ENCODE measurements at regions not wholly inside any gene's neighbourhood (a gene's known extent, or its start where the extent isn't known, plus 50 kb on each side); places are given as distances from the start of the nearest gene placed in this dataset.

DNA sequence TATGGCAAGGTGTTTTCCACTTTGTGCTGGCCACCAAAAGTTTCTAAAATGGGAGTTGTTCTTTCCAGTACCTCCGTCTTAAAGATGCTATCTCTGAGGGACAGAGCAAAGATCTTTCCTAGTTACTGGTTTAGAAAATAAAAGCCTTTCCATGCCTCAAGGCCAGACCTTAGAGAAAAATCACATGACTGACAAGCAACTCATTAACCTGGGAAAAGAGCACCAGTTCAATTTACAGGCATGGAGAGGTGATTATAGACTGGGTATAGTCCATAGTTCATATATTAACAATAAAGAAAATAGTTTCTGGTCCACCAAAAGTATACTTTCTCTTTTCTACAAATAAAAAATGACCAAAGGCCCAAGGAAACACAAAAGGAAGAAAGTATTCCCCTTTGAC, 230.7 kb downstream of the TOX3 start:
- no peak for TF ChIP-seq YY1 (IDR thresholded peaks at IDR 0.05; ENCODE audit: low read depth)
- no peak for TF ChIP-seq EGR1 (IDR thresholded peaks at IDR 0.05)

DNA sequence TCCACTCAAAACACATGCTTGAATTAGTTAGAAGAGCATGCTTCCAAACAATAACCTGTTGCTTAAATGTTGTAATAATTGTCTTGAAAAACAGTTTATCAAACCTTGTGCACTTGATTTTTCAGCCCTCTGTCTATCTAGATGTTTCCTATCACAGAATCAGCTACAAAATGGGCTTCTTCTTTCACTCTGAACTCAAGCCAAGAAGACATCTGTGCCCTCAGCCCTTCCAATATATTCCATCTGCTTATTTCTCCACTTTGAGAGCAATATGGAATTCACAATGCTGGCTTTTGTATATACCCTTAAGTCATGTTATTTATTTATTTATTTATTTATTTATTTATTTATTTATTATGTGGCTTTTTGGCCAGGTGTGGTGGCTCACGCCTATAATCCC, 234.2 kb downstream of the TOX3 start:
- TF ChIP-seq EGR1 (IDR thresholded peaks at IDR 0.05) (no peak), EP300 (IDR thresholded peaks at IDR 0.05; ENCODE audit: borderline replicate concordance) (no peak), FOXM1 (IDR thresholded peaks at IDR 0.05; ENCODE audit: borderline replicate concordance, low read depth) (no peak), RAD21 (IDR thresholded peaks at IDR 0.05; ENCODE audit: low read depth) (no peak), ZBTB7A (IDR thresholded peaks at IDR 0.05; ENCODE audit: low read depth) (no peak), CREB1 (IDR thresholded peaks at IDR 0.05; ENCODE audit: low read depth) (no peak), TAF1 (IDR thresholded peaks at IDR 0.05; ENCODE audit: low read depth) (no peak), REST (IDR thresholded peaks at IDR 0.05; ENCODE audit: low read depth) (no peak), NFIC (IDR thresholded peaks at IDR 0.05) (no peak), TCF12 (IDR thresholded peaks at IDR 0.05; ENCODE audit: low read depth) (no peak), USF1 (IDR thresholded peaks at IDR 0.05) (no peak), YY1 (IDR thresholded peaks at IDR 0.05; ENCODE audit: low read depth) (no peak), TEAD4 (IDR thresholded peaks at IDR 0.05) (no peak), CEBPB (IDR thresholded peaks at IDR 0.05) (no peak)
- TF ChIP-seq, protein P1, sequence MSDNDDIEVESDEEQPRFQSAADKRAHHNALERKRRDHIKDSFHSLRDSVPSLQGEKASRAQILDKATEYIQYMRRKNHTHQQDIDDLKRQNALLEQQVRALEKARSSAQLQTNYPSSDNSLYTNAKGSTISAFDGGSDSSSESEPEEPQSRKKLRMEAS (IDR thresholded peaks at IDR 0.05) = no peak

DNA sequence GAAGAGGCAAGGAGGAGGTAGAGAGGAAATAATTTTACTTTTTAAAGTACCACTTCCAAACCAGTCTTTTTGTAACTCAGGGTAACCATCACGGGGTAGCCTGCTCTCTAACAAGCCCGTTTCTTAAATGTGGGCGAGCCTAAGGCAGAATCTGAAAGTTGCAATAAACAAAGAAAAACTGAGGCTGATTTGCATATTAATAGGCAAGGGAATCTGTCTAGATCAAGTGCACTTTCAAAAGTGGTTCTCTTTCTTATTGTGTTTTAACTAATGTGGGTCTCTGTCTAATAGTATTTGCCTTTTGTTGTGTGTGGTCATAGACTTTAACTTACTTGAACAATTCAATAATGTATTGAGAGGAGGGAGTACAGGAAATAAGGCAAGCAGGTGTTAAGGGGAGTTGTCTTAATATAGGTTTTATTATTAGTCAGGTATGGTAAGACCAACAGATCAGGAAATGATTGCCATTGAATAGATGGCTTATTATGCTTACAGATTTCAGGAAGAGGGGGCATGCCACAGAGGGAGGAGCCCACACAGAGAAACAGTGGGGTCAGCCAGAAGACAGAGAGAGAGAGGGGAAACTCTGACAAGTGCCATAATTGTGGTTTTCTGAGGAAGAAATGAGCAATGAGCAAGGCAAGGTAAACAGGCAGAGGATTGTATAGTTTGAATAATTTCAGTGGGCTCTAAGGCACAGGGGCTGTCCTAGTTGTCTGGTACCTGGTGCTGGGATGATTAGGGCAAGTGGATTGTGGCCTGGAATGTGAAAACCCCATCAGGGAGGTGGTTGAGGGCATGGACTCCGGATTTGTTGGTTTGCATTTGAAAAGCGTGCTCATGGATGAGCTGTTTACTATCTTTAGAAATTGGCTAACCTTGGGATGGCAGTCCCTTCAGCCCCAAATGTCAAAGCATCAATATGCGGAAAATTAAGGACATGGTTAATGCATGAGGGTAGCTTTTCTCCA, 237.2 kb downstream of the TOX3 start:
- TF ChIP-seq YY1 (IDR thresholded peaks at IDR 0.05; ENCODE audit: low read depth) = no peak
- no peak for TF ChIP-seq FOXM1 (IDR thresholded peaks at IDR 0.05; ENCODE audit: borderline replicate concordance, low read depth)
- TF ChIP-seq CREB1 (IDR thresholded peaks at IDR 0.05; ENCODE audit: low read depth) = no peak
- TF ChIP-seq RAD21 (IDR thresholded peaks at IDR 0.05; ENCODE audit: low read depth) = no peak
- no peak for TF ChIP-seq USF1 (IDR thresholded peaks at IDR 0.05)
- no peak for TF ChIP-seq REST (IDR thresholded peaks at IDR 0.05; ENCODE audit: low read depth)
- no peak for TF ChIP-seq CEBPB (IDR thresholded peaks at IDR 0.05)
- TF ChIP-seq EGR1 (IDR thresholded peaks at IDR 0.05) = no peak
- TF ChIP-seq TAF1 (IDR thresholded peaks at IDR 0.05; ENCODE audit: low read depth) = no peak
- TF ChIP-seq, protein P1 (IDR thresholded peaks at IDR 0.05) = no peak
- TF ChIP-seq ZBTB7A (IDR thresholded peaks at IDR 0.05; ENCODE audit: low read depth) = no peak
- TF ChIP-seq TCF12 (IDR thresholded peaks at IDR 0.05; ENCODE audit: low read depth) = no peak
- TF ChIP-seq EP300 (IDR thresholded peaks at IDR 0.05; ENCODE audit: borderline replicate concordance) = no peak
- no peak for TF ChIP-seq NFIC (IDR thresholded peaks at IDR 0.05)
- no peak for TF ChIP-seq TEAD4 (IDR thresholded peaks at IDR 0.05)

- TF ChIP-seq EP300 (IDR thresholded peaks at IDR 0.05; ENCODE audit: borderline replicate concordance) = no peak
- no peak for TF ChIP-seq REST (IDR thresholded peaks at IDR 0.05; ENCODE audit: low read depth)
- TF ChIP-seq YY1 (IDR thresholded peaks at IDR 0.05; ENCODE audit: low read depth) = no peak
- no peak for TF ChIP-seq USF1 (IDR thresholded peaks at IDR 0.05)
- TF ChIP-seq TCF12 (IDR thresholded peaks at IDR 0.05; ENCODE audit: low read depth) = no peak
- no peak for TF ChIP-seq CREB1 (IDR thresholded peaks at IDR 0.05; ENCODE audit: low read depth)
- TF ChIP-seq, protein P1 (IDR thresholded peaks at IDR 0.05) = no peak
- no peak for TF ChIP-seq TAF1 (IDR thresholded peaks at IDR 0.05; ENCODE audit: low read depth)
- no peak for TF ChIP-seq RAD21 (IDR thresholded peaks at IDR 0.05; ENCODE audit: low read depth)
Observed at GRCh38 chr16:52308051-52308450, 238.9 kb downstream of the TOX3 start.
